HEK293 (cell line): ENCODE measurements at regions not wholly inside any gene's neighbourhood (a gene's known extent, or its start where the extent isn't known, plus 50 kb on each side); places are given as distances from the start of the nearest gene placed in this dataset.

ENCODE experiments used
- CTCF ChIA-PET: fragments of 350-600 bp; formaldehyde crosslinking; extraction: SDS; loops from one replicate; lab custom pipeline; 2021; ENCODE audit warnings: antibody characterized with exemption; lab: Yijun Ruan, JAX
- POLR2A ChIA-PET: fragments of 300-600 bp; formaldehyde crosslinking; extraction: SDS; loops from one replicate; lab custom pipeline; 2020; ENCODE audit warnings: antibody characterized with exemption, inconsistent platforms; lab: Yijun Ruan, JAX
- H3K27ac ChIP-seq: fragments of 200-500 bp; sonication (Bioruptor generic); 2 replicates; pipeline ENCODE4 v1.5.1; 2014; ENCODE audit warnings: low read depth, low read length, control low read depth, inconsistent platforms; ENCODE audit errors: extremely low read depth
- H3K36me3 ChIP-seq, 2 experiments: fragments of 200-500 bp in 1 of 2; sonication (Bioruptor generic) in 1 of 2; 1 replicate in 1 of 2; 2 replicates in 1 of 2; pipeline ENCODE4 v1.5.1; 2014 to 2017; ENCODE audit warnings: inconsistent platforms in 2 of 2, low read length in 2 of 2; ENCODE audit not compliant: control insufficient read depth in 2 of 2, insufficient read depth in 1 of 2
- H3K4me1 ChIP-seq: fragments of 200-500 bp; sonication (Bioruptor generic); 2 replicates; pipeline ENCODE4 v1.5.1; 2014; ENCODE audit warnings: mild to moderate bottlenecking, low read length, inconsistent platforms; ENCODE audit not compliant: control insufficient read depth, insufficient read depth
- H3K4me3 ChIP-seq: 2 replicates; pipeline ENCODE4 v1.5.1; 2011; ENCODE audit warnings: low read depth, mild to moderate bottlenecking, control low read depth, low read length, moderate library complexity
- H3K9me3 ChIP-seq: fragments of 200-500 bp; sonication (Bioruptor generic); 2 replicates; pipeline ENCODE4 v1.5.1; 2014; ENCODE audit warnings: low read depth, low read length, inconsistent platforms; ENCODE audit not compliant: control insufficient read depth, insufficient read depth
- GLI2 ChIP-seq: fragments of 450-650 bp; formaldehyde crosslinking; IDR thresholded peaks from 2 replicates; pipeline ENCODE4; 2017; ENCODE audit warnings: missing biosample characterization, missing genetic modification characterization, low read depth, borderline replicate concordance
- GLIS2 ChIP-seq: fragments of 450-650 bp; formaldehyde crosslinking; IDR thresholded peaks from 2 replicates; pipeline ENCODE4 v1.5.1; 2016; ENCODE audit warnings: missing biosample characterization, missing genetic modification characterization
- KLF10 ChIP-seq: fragments of 450-650 bp; IDR thresholded peaks from 2 replicates; pipeline ENCODE4 v1.5.1; 2018; ENCODE audit warnings: missing biosample characterization, mild to moderate bottlenecking, missing genetic modification characterization
- KLF16 ChIP-seq: fragments of 450-650 bp; formaldehyde crosslinking; IDR thresholded peaks from 2 replicates; pipeline ENCODE4 v1.5.1; 2017; ENCODE audit warnings: missing biosample characterization, missing genetic modification characterization
- KLF9 ChIP-seq: fragments of 450-650 bp; formaldehyde crosslinking; IDR thresholded peaks from 2 replicates; pipeline ENCODE4 v1.5.1; 2016; ENCODE audit warnings: missing biosample characterization, missing genetic modification characterization, low read depth
- SCRT2 ChIP-seq: fragments of 450-650 bp; formaldehyde crosslinking; IDR thresholded peaks from 2 replicates; pipeline ENCODE4 v1.5.1; 2016; ENCODE audit warnings: missing biosample characterization, missing genetic modification characterization
- ZBTB21 ChIP-seq: fragments of 450-650 bp; formaldehyde crosslinking; IDR thresholded peaks from 2 replicates; pipeline ENCODE4 v1.5.1; 2017; ENCODE audit warnings: missing biosample characterization, missing genetic modification characterization
- ZBTB48 ChIP-seq: fragments of 450-650 bp; formaldehyde crosslinking; IDR thresholded peaks from 2 replicates; pipeline ENCODE4 v1.5.1; 2016; ENCODE audit warnings: missing biosample characterization, missing genetic modification characterization
- ZFHX2 ChIP-seq: fragments of 450-650 bp; formaldehyde crosslinking; conservative IDR thresholded peaks from 2 replicates; pipeline ENCODE4 v1.5.1; 2016; ENCODE audit warnings: missing biosample characterization, missing genetic modification characterization
- ZFP69B ChIP-seq: fragments of 450-650 bp; formaldehyde crosslinking; IDR thresholded peaks from 2 replicates; pipeline ENCODE4 v1.5.1; 2016; ENCODE audit warnings: missing biosample characterization, missing genetic modification characterization
- ZNF10 ChIP-seq: fragments of 450-650 bp; formaldehyde crosslinking; IDR thresholded peaks from 2 replicates; pipeline ENCODE4 v1.5.1; 2017; ENCODE audit warnings: missing biosample characterization, missing genetic modification characterization
- ZNF114 ChIP-seq: fragments of 450-650 bp; formaldehyde crosslinking; IDR thresholded peaks from 2 replicates; pipeline ENCODE4 v1.5.0; 2017; ENCODE audit warnings: missing biosample characterization, missing genetic modification characterization
- ZNF121 ChIP-seq: fragments of 450-650 bp; formaldehyde crosslinking; IDR thresholded peaks from 2 replicates; pipeline ENCODE4 v1.5.1; 2016; ENCODE audit warnings: missing biosample characterization, missing genetic modification characterization
- ZNF140 ChIP-seq: fragments of 450-650 bp; formaldehyde crosslinking; IDR thresholded peaks from 2 replicates; pipeline ENCODE4 v1.5.1; 2016; ENCODE audit warnings: missing biosample characterization, missing genetic modification characterization
- ZNF19 ChIP-seq: fragments of 450-650 bp; formaldehyde crosslinking; IDR thresholded peaks from 2 replicates; pipeline ENCODE4; 2016; ENCODE audit warnings: missing biosample characterization, missing genetic modification characterization, low read depth
- ZNF2 ChIP-seq: fragments of 450-650 bp; formaldehyde crosslinking; IDR thresholded peaks from 2 replicates; pipeline ENCODE4 v1.5.1; 2016; ENCODE audit warnings: missing biosample characterization, missing genetic modification characterization
- ZNF37A ChIP-seq: fragments of 450-650 bp; IDR thresholded peaks from 2 replicates; pipeline ENCODE4 v1.5.1; 2018; ENCODE audit warnings: missing biosample characterization, missing genetic modification characterization
- ZNF433 ChIP-seq: fragments of 450-650 bp; formaldehyde crosslinking; IDR thresholded peaks from 2 replicates; pipeline ENCODE4 v1.5.1; 2016; ENCODE audit warnings: missing biosample characterization, missing genetic modification characterization, low read depth
- ZNF501 ChIP-seq: fragments of 450-650 bp; formaldehyde crosslinking; IDR thresholded peaks from 2 replicates; pipeline ENCODE4 v1.5.1; 2016; ENCODE audit warnings: missing biosample characterization, missing genetic modification characterization
- ZNF596 ChIP-seq: fragments of 450-650 bp; IDR thresholded peaks from 2 replicates; pipeline ENCODE4 v1.5.0; 2018; ENCODE audit warnings: missing biosample characterization, mild to moderate bottlenecking, missing genetic modification characterization, moderate library complexity
- ZNF664 ChIP-seq: fragments of 450-650 bp; formaldehyde crosslinking; IDR thresholded peaks from 2 replicates; pipeline ENCODE4 v1.5.1; 2016; ENCODE audit warnings: missing biosample characterization, missing genetic modification characterization
- ZNF792 ChIP-seq: fragments of 450-650 bp; formaldehyde crosslinking; IDR thresholded peaks from 2 replicates; pipeline ENCODE4 v1.5.1; 2016; ENCODE audit warnings: missing biosample characterization, missing genetic modification characterization
- TF ChIP-seq, protein P1 (sequence below): fragments of 450-650 bp; IDR thresholded peaks from 2 replicates; pipeline ENCODE4 v1.5.1; 2018; ENCODE audit warnings: missing biosample characterization, mild to moderate bottlenecking, missing genetic modification characterization
- TF ChIP-seq, protein P2 (sequence below): fragments of 450-650 bp; formaldehyde crosslinking; IDR thresholded peaks from 2 replicates; pipeline ENCODE4 v1.5.1; 2016; ENCODE audit warnings: missing biosample characterization, missing genetic modification characterization
- TF ChIP-seq, protein P3 (sequence below): fragments of 450-650 bp; formaldehyde crosslinking; IDR thresholded peaks from 2 replicates; pipeline ENCODE4 v1.5.1; 2016; ENCODE audit warnings: missing biosample characterization, missing genetic modification characterization

DNA sequence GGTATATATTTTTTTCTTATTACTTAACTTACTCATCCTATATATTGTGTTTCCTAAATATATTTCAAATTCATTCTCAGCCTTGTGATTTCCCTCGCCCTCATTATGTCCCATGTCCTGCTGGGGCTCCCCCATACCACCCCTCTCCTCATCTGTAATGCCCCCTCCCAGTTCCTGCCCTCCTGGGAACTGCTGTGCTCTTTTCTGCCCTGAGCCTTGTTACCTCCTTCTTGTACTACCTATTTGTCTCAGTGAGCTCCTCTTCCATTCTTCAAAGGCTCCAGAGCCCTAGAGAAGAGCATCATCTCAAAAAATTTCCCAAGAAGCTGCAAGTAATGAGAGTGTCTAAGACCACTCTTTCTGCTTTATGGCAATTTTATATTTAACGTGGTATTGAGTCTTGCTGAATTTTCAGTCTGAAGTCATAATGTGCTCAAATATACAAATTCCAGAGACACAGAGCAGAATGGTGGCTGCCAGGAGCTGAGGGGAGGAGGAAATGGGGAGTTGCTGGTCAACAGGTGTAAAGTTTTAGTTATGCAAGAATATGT, 66.5 kb upstream of the TOP3B start:
- ChIA-PET POLR2A (no interaction called here), CTCF (interaction anchor here (0.6 to 2.0 kb wide), 6 partner anchors 8 to 273 kb away, joined by 3 to 11 read pairs (median 3); no protein-coding TSS in a partner anchor)
- Histone ChIP-seq H3K9me3 (no peaks in the 10 kb centered on the region), H3K4me3 (no peak overlapping the region), H3K36me3 (no peaks in the 10 kb centered on the region), H3K27ac (no peak overlapping the region), H3K4me1 (no peaks in the 10 kb centered on the region)
- no peak for TF ChIP-seq KLF9 (tag by site-specific recombination)
- TF ChIP-seq ZFP69B: no peak
- TF ChIP-seq SCRT2 (tag by site-specific recombination): peak; percentile 55
- TF ChIP-seq, protein P1, sequence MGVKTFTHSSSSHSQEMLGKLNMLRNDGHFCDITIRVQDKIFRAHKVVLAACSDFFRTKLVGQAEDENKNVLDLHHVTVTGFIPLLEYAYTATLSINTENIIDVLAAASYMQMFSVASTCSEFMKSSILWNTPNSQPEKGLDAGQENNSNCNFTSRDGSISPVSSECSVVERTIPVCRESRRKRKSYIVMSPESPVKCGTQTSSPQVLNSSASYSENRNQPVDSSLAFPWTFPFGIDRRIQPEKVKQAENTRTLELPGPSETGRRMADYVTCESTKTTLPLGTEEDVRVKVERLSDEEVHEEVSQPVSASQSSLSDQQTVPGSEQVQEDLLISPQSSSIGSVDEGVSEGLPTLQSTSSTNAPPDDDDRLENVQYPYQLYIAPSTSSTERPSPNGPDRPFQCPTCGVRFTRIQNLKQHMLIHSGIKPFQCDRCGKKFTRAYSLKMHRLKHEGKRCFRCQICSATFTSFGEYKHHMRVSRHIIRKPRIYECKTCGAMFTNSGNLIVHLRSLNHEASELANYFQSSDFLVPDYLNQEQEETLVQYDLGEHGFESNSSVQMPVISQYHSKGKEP: no peak
- no peak for TF ChIP-seq ZNF121 (tag by site-specific recombination)
- no peak for TF ChIP-seq ZNF114 (tag by site-specific recombination)
- TF ChIP-seq ZBTB21 (tag by site-specific recombination): no peak
- no peak for TF ChIP-seq ZNF596 (tag by site-specific recombination)

DNA sequence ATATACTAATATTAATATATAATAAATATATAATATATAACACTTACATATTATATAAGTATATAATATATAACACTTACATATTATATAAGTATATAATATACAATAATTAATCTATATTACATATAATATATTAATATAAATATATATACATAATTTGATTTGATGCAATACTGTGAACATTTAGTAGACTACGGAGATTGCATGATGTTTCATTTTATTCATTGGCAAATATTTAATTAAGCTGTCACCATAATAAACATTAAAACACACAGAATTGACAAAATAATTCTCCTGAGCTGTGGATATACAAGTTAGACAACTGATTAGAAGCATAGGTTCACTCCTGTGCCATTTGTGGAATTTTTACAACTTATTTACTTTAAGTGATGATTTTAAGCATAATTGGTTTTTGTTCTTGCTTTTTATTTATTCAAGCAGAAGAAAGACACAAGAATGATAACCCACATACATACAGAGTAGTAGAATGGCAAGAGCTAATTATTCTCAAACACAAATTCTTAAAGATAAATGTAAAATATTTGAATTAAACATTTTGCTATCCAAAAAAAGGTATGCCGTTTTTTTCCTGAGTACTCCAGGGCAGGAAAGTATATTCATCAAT, 65.8 kb upstream of the TOP3B start:
- TF ChIP-seq KLF16: no peak
- no peak for TF ChIP-seq ZNF37A (tag by site-specific recombination)
- TF ChIP-seq ZNF433 (tag by site-specific recombination): no peak
- no peak for TF ChIP-seq ZNF501 (tag by site-specific recombination)
- no peak for TF ChIP-seq ZNF10 (tag by site-specific recombination)
- TF ChIP-seq ZBTB48 (tag by site-specific recombination): no peak
- TF ChIP-seq, protein P2, sequence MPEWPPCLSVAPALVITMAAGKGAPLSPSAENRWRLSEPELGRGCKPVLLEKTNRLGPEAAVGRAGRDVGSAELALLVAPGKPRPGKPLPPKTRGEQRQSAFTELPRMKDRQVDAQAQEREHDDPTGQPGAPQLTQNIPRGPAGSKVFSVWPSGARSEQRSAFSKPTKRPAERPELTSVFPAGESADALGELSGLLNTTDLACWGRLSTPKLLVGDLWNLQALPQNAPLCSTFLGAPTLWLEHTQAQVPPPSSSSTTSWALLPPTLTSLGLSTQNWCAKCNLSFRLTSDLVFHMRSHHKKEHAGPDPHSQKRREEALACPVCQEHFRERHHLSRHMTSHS (tag by site-specific recombination): no peak
- TF ChIP-seq ZNF19 (tag by site-specific recombination): no peak
- no peak for TF ChIP-seq KLF10 (tag by site-specific recombination)
- no peak for TF ChIP-seq GLIS2 (tag by site-specific recombination)
- no peak for TF ChIP-seq ZNF2 (tag by site-specific recombination)
- no peak for TF ChIP-seq KLF9 (tag by site-specific recombination)
- TF ChIP-seq ZNF140 (tag by site-specific recombination): no peak
- no peak for TF ChIP-seq ZFHX2
- TF ChIP-seq ZNF792 (tag by site-specific recombination): no peak
- TF ChIP-seq GLI2: no peak
- no peak for TF ChIP-seq ZNF664 (tag by site-specific recombination)
- TF ChIP-seq, protein P3, sequence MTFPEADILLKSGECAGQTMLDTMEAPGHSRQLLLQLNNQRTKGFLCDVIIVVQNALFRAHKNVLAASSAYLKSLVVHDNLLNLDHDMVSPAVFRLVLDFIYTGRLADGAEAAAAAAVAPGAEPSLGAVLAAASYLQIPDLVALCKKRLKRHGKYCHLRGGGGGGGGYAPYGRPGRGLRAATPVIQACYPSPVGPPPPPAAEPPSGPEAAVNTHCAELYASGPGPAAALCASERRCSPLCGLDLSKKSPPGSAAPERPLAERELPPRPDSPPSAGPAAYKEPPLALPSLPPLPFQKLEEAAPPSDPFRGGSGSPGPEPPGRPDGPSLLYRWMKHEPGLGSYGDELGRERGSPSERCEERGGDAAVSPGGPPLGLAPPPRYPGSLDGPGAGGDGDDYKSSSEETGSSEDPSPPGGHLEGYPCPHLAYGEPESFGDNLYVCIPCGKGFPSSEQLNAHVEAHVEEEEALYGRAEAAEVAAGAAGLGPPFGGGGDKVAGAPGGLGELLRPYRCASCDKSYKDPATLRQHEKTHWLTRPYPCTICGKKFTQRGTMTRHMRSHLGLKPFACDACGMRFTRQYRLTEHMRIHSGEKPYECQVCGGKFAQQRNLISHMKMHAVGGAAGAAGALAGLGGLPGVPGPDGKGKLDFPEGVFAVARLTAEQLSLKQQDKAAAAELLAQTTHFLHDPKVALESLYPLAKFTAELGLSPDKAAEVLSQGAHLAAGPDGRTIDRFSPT (tag by site-specific recombination): no peak
- H3K27ac ChIP-seq: no peak overlapping the region
- CTCF ChIA-PET: interaction anchor here (0.6 to 2.0 kb wide), 4 partner anchors 9 to 100 kb away, joined by 3 to 11 read pairs (median 5); no protein-coding TSS in a partner anchor

More for the DNA sequence above, 65.8 kb upstream of the TOP3B start:
- no peaks in the 10 kb centered on the region for H3K4me1 ChIP-seq
- H3K4me3 ChIP-seq: no peak overlapping the region
- H3K36me3 ChIP-seq: no peaks in the 10 kb centered on the region
- no peaks in the 10 kb centered on the region for H3K9me3 ChIP-seq
- POLR2A ChIA-PET: no interaction called here
